CD4-positive, alpha-beta T cell (primary cell): ENCODE measurements at regions not wholly inside any gene's neighbourhood (a gene's known extent, or its start where the extent isn't known, plus 50 kb on each side); places are given as distances from the start of the nearest gene placed in this dataset.

ENCODE experiments used
- ATAC-seq: fragments of 200-7000 bp; cut with Tn5 transposase; one replicate; pipeline ENCODE4 v1.10.0; 2022; ENCODE audit warnings: mild to moderate bottlenecking; ENCODE audit not compliant: poor library complexity
- CTCF ChIA-PET: fragments of 350-600 bp; sonication (Branson Sonifier 250); formaldehyde crosslinking; loops from one replicate; lab custom pipeline; 2021; ENCODE audit warnings: antibody characterized with exemption, inconsistent platforms; lab: Charles Lee
- POLR2A ChIA-PET: fragments of 350-600 bp; sonication (Branson Sonifier 250); formaldehyde crosslinking; loops from one replicate; lab custom pipeline; 2021; ENCODE audit warnings: antibody characterized with exemption, inconsistent platforms; lab: Charles Lee
- DNase-seq, 14 experiments: peaks; one replicate each; pipeline ENCODE4 v3.0.0-alpha.2; 2013 to 2020; ENCODE audit warnings: mixed read lengths in 2 of 14
- H3K27ac ChIP-seq, 2 donors: one replicate each; pipeline versions ENCODE4 v1.5.1 to v1.7.0; 2013; ENCODE audit warnings: low read length in 2 of 2, low read depth in 1 of 2, mild to moderate bottlenecking in 1 of 2
- H3K27me3 ChIP-seq, 2 experiments: 1 replicate in 1 of 2; 2 replicates in 1 of 2; pipeline versions ENCODE4 v1.6.1 to v1.7.0; 2013; ENCODE audit warnings: low read length in 2 of 2, control low read depth in 1 of 2, mild to moderate bottlenecking in 1 of 2, moderate library complexity in 1 of 2; ENCODE audit not compliant: insufficient read depth in 2 of 2, control insufficient read depth in 1 of 2
- H3K36me3 ChIP-seq: one replicate; pipeline ENCODE4 v1.6.1; 2013; ENCODE audit warnings: low read length, control low read depth; ENCODE audit not compliant: insufficient read depth
- H3K4me1 ChIP-seq: one replicate; pipeline ENCODE4 v1.6.1; 2013; ENCODE audit warnings: low read length, control low read depth; ENCODE audit not compliant: insufficient read depth
- H3K4me3 ChIP-seq: one replicate; pipeline ENCODE4 v1.5.1; 2013; ENCODE audit warnings: mild to moderate bottlenecking, low read length, moderate library complexity
- H3K9me3 ChIP-seq, 2 experiments: 1 replicate in 1 of 2; 2 replicates in 1 of 2; pipeline versions ENCODE4 v1.6.1 to v1.7.0; 2013; ENCODE audit warnings: low read length in 2 of 2, mild to moderate bottlenecking in 2 of 2, control low read depth in 1 of 2, moderate library complexity in 1 of 2; ENCODE audit not compliant: control insufficient read depth in 1 of 2, insufficient read depth in 1 of 2
- H3K27ac Mint-ChIP-seq: one replicate; pipeline ENCODE4 v1.8.0; 2020; ENCODE audit warnings: mixed read lengths
- H3K27me3 Mint-ChIP-seq: one replicate; pipeline ENCODE4 v1.8.0; 2021; ENCODE audit warnings: mixed read lengths
- H3K36me3 Mint-ChIP-seq: one replicate; pipeline ENCODE4 v1.8.0; 2021; ENCODE audit warnings: low read depth, mixed read lengths
- H3K4me1 Mint-ChIP-seq: one replicate; pipeline ENCODE4 v1.8.0; 2021; ENCODE audit warnings: low read depth, mixed read lengths
- H3K4me3 Mint-ChIP-seq: one replicate; pipeline ENCODE4 v1.8.0; 2020; ENCODE audit warnings: mild to moderate bottlenecking, mixed read lengths
- H3K9me3 Mint-ChIP-seq: one replicate; pipeline ENCODE4 v1.8.0; 2020; ENCODE audit warnings: mixed read lengths
- CTCF ChIP-seq: fragments of 200-600 bp; IDR thresholded peaks from one replicate; pipeline ENCODE4 v1.8.0; 2022; ENCODE audit warnings: antibody characterized with exemption, mild to moderate bottlenecking
- intact Hi-C, 2 experiments: fragments of 100-400 bp; cut with DNase I in 1 of 2; cut with micrococcal nuclease in 1 of 2; formaldehyde crosslinking; loops; one replicate each; pipeline versions ENCODE4 v1.15.1 to v1.9.0; 2023 to 2025; cut with DNase I, micrococcal nuclease

- Mint-ChIP-seq H3K9me3 (no peaks in the 10 kb centered on the region), H3K27ac (no peak overlapping the region), H3K4me3 (no peak overlapping the region), H3K36me3 (no peaks in the 10 kb centered on the region), H3K27me3 (no peaks in the 10 kb centered on the region), H3K4me1 (no peaks in the 10 kb centered on the region)
- no peak overlapping the region for H3K4me3 ChIP-seq
- CTCF ChIA-PET, result no interaction called here
- H3K4me1 ChIP-seq, result no peaks in the 10 kb centered on the region
- DNase-seq, result no peak
- no peak for ATAC-seq
- intact Hi-C loops, result no loop called here
- no peaks in the 10 kb centered on the region for H3K27me3 ChIP-seq
- no peaks in the 10 kb centered on the region for H3K9me3 ChIP-seq
- TF ChIP-seq CTCF, result no peak
- no peak overlapping the region for H3K27ac ChIP-seq
- no peaks in the 10 kb centered on the region for H3K36me3 ChIP-seq
- POLR2A ChIA-PET, result no interaction called here
Measured at GRCh38 chr11:103798026-103798425, 238.4 kb upstream of the DDI1 start.

GRCh38 chr11:103798446-103798845 is 238.0 kb upstream of the DDI1 start:
- intact Hi-C loops, result no loop called here
- POLR2A ChIA-PET, result no interaction called here
- no peaks in the 10 kb centered on the region for H3K27me3 Mint-ChIP-seq
- H3K36me3 Mint-ChIP-seq, result no peaks in the 10 kb centered on the region
- Histone ChIP-seq H3K4me1 (no peaks in the 10 kb centered on the region), H3K36me3 (no peaks in the 10 kb centered on the region), H3K27ac (no peak overlapping the region), H3K4me3 (no peak overlapping the region), H3K27me3 (no peaks in the 10 kb centered on the region), H3K9me3 (no peaks in the 10 kb centered on the region)
- no peak overlapping the region for H3K27ac Mint-ChIP-seq
- CTCF ChIA-PET, result no interaction called here
- no peak for ATAC-seq
- no peaks in the 10 kb centered on the region for H3K4me1 Mint-ChIP-seq
- no peak for TF ChIP-seq CTCF
- no peak for DNase-seq
- no peaks in the 10 kb centered on the region for H3K9me3 Mint-ChIP-seq
- no peak overlapping the region for H3K4me3 Mint-ChIP-seq

GRCh38 chr11:103800406-103801114 is 235.9 kb upstream of the DDI1 start:
- Mint-ChIP-seq H3K4me3 (no peak overlapping the region), H3K4me1 (no peaks in the 10 kb centered on the region), H3K36me3 (no peaks in the 10 kb centered on the region), H3K27ac (no peak overlapping the region), H3K9me3 (no peaks in the 10 kb centered on the region), H3K27me3 (no peaks in the 10 kb centered on the region)
- no peaks in the 10 kb centered on the region for H3K36me3 ChIP-seq
- H3K4me3 ChIP-seq, result no peak overlapping the region
- intact Hi-C loops, result no loop called here
- ChIA-PET CTCF (no interaction called here), POLR2A (no interaction called here)
- H3K4me1 ChIP-seq, result no peaks in the 10 kb centered on the region
- no peak overlapping the region for H3K27ac ChIP-seq
- TF ChIP-seq CTCF, result no peak
- H3K27me3 ChIP-seq, result no peaks in the 10 kb centered on the region
- ATAC-seq, result no peak
- no peaks in the 10 kb centered on the region for H3K9me3 ChIP-seq
- DNase-seq, result no peak
